ENCODE measurements at regions not wholly inside any gene's neighbourhood (a gene's known extent, or its start where the extent isn't known, plus 50 kb on each side); places are given as distances from the start of the nearest gene placed in this dataset.

DNA sequence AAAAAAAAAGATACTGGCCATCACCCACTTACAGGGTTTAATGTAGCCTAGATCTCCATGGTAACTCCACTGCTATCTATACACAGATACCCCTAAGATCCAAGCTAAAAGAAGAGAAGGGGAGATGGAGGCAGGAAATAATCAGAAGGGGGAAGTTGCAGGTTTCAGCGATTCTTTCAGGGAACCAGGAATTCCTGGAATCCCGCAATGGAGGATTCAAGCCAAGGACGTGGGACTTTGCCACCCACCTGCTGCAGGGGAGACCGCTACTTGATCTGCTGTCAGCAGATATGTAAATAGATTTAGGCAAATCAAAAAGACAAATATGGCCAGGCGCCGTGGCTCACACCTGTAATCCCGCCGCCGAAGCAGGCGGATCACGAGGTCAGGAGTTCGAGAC lies 121.1 kb downstream of the AIPL1 start (continued):
- TF ChIP-seq ZNF121 (CRISPR knock-in tag; IDR thresholded peaks at IDR 0.05) = no peak
- TF ChIP-seq ZNF219 (CRISPR knock-in tag; IDR thresholded peaks at IDR 0.05; ENCODE audit: borderline replicate concordance) = no peak
- TF ChIP-seq SMAD4 (CRISPR knock-in tag; IDR thresholded peaks at IDR 0.05) = no peak
- TF ChIP-seq, protein P1, sequence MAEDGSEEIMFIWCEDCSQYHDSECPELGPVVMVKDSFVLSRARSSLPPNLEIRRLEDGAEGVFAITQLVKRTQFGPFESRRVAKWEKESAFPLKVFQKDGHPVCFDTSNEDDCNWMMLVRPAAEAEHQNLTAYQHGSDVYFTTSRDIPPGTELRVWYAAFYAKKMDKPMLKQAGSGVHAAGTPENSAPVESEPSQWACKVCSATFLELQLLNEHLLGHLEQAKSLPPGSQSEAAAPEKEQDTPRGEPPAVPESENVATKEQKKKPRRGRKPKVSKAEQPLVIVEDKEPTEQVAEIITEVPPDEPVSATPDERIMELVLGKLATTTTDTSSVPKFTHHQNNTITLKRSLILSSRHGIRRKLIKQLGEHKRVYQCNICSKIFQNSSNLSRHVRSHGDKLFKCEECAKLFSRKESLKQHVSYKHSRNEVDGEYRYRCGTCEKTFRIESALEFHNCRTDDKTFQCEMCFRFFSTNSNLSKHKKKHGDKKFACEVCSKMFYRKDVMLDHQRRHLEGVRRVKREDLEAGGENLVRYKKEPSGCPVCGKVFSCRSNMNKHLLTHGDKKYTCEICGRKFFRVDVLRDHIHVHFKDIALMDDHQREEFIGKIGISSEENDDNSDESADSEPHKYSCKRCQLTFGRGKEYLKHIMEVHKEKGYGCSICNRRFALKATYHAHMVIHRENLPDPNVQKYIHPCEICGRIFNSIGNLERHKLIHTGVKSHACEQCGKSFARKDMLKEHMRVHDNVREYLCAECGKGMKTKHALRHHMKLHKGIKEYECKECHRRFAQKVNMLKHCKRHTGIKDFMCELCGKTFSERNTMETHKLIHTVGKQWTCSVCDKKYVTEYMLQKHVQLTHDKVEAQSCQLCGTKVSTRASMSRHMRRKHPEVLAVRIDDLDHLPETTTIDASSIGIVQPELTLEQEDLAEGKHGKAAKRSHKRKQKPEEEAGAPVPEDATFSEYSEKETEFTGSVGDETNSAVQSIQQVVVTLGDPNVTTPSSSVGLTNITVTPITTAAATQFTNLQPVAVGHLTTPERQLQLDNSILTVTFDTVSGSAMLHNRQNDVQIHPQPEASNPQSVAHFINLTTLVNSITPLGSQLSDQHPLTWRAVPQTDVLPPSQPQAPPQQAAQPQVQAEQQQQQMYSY (CRISPR knock-in tag; IDR thresholded peaks at IDR 0.05) = no peak
- TF ChIP-seq ZNF416 (CRISPR knock-in tag; IDR thresholded peaks at IDR 0.05) = no peak

DNA sequence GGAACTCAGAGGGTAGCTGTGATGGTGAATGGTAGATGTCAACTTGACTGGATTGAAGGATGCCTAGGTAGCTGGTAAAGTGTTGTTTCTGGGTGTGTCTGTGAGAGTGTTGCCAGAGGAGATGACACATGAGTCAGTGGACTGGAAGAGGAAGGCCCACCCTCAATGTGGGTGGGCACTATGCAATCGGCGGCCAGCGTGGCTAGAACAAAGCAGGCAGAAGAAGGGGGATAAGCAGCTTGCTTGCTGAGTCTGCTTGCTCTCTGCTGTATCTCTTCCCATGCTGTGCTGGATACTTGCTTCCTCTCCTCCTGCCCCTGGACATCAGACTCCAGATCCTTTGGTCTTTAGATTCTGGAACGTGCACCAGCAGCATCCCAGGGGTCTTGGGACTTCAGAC lies 128.1 kb downstream of the AIPL1 start:
- ChIA-PET CTCF (interaction anchor here (1.9 kb wide), 1 partner anchor 129 kb away, joined by 10 read pairs; no protein-coding TSS in a partner anchor), POLR2A (no interaction called here)
- Mint-ChIP-seq H3K4me3 (no peak overlapping the region), H3K27me3 (ENCODE audit: low read depth) (no peaks in the 10 kb centered on the region), H3K36me3 (no peaks in the 10 kb centered on the region), H3K4me1 (peaks cover 4% of the 10 kb centered on the region), H3K9me3 (no peaks in the 10 kb centered on the region), H3K27ac (no peak overlapping the region)
- TF ChIP-seq, protein P2, sequence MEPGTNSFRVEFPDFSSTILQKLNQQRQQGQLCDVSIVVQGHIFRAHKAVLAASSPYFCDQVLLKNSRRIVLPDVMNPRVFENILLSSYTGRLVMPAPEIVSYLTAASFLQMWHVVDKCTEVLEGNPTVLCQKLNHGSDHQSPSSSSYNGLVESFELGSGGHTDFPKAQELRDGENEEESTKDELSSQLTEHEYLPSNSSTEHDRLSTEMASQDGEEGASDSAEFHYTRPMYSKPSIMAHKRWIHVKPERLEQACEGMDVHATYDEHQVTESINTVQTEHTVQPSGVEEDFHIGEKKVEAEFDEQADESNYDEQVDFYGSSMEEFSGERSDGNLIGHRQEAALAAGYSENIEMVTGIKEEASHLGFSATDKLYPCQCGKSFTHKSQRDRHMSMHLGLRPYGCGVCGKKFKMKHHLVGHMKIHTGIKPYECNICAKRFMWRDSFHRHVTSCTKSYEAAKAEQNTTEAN (CRISPR knock-in tag; IDR thresholded peaks at IDR 0.05) = no peak
- TF ChIP-seq FOXK1 (CRISPR knock-in tag; IDR thresholded peaks at IDR 0.05) (no peak), CREB1 (CRISPR knock-in tag; IDR thresholded peaks at IDR 0.05) (no peak), ZNF219 (CRISPR knock-in tag; IDR thresholded peaks at IDR 0.05; ENCODE audit: borderline replicate concordance) (no peak), ZNF423 (CRISPR knock-in tag; IDR thresholded peaks at IDR 0.05) (no peak), ZNF263 (CRISPR knock-in tag; IDR thresholded peaks at IDR 0.05; ENCODE audit: low read depth) (no peak), ZNF396 (CRISPR knock-in tag; IDR thresholded peaks at IDR 0.05; ENCODE audit: borderline replicate concordance) (no peak), ESRRA (CRISPR knock-in tag; IDR thresholded peaks at IDR 0.05; ENCODE audit: borderline replicate concordance) (no peak), TP53 (CRISPR knock-in tag; IDR thresholded peaks at IDR 0.05) (no peak), NR2C2 (CRISPR knock-in tag; IDR thresholded peaks at IDR 0.05) (no peak), SOX15 (CRISPR knock-in tag; IDR thresholded peaks at IDR 0.05) (no peak)
- TF ChIP-seq, protein P3, sequence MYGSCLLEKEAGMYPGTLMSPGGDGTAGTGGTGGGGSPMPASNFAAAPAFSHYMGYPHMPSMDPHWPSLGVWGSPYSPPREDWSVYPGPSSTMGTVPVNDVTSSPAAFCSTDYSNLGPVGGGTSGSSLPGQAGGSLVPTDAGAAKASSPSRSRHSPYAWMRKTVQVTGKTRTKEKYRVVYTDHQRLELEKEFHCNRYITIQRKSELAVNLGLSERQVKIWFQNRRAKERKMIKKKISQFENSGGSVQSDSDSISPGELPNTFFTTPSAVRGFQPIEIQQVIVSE (CRISPR knock-in tag; IDR thresholded peaks at IDR 0.05; ENCODE audit: borderline replicate concordance) = no peak
- TF ChIP-seq, protein P4, sequence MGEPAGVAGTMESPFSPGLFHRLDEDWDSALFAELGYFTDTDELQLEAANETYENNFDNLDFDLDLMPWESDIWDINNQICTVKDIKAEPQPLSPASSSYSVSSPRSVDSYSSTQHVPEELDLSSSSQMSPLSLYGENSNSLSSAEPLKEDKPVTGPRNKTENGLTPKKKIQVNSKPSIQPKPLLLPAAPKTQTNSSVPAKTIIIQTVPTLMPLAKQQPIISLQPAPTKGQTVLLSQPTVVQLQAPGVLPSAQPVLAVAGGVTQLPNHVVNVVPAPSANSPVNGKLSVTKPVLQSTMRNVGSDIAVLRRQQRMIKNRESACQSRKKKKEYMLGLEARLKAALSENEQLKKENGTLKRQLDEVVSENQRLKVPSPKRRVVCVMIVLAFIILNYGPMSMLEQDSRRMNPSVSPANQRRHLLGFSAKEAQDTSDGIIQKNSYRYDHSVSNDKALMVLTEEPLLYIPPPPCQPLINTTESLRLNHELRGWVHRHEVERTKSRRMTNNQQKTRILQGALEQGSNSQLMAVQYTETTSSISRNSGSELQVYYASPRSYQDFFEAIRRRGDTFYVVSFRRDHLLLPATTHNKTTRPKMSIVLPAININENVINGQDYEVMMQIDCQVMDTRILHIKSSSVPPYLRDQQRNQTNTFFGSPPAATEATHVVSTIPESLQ (CRISPR knock-in tag; IDR thresholded peaks at IDR 0.05) = no peak
- TF ChIP-seq, protein P1 (CRISPR knock-in tag; IDR thresholded peaks at IDR 0.05) = no peak
- TF ChIP-seq, protein P5, sequence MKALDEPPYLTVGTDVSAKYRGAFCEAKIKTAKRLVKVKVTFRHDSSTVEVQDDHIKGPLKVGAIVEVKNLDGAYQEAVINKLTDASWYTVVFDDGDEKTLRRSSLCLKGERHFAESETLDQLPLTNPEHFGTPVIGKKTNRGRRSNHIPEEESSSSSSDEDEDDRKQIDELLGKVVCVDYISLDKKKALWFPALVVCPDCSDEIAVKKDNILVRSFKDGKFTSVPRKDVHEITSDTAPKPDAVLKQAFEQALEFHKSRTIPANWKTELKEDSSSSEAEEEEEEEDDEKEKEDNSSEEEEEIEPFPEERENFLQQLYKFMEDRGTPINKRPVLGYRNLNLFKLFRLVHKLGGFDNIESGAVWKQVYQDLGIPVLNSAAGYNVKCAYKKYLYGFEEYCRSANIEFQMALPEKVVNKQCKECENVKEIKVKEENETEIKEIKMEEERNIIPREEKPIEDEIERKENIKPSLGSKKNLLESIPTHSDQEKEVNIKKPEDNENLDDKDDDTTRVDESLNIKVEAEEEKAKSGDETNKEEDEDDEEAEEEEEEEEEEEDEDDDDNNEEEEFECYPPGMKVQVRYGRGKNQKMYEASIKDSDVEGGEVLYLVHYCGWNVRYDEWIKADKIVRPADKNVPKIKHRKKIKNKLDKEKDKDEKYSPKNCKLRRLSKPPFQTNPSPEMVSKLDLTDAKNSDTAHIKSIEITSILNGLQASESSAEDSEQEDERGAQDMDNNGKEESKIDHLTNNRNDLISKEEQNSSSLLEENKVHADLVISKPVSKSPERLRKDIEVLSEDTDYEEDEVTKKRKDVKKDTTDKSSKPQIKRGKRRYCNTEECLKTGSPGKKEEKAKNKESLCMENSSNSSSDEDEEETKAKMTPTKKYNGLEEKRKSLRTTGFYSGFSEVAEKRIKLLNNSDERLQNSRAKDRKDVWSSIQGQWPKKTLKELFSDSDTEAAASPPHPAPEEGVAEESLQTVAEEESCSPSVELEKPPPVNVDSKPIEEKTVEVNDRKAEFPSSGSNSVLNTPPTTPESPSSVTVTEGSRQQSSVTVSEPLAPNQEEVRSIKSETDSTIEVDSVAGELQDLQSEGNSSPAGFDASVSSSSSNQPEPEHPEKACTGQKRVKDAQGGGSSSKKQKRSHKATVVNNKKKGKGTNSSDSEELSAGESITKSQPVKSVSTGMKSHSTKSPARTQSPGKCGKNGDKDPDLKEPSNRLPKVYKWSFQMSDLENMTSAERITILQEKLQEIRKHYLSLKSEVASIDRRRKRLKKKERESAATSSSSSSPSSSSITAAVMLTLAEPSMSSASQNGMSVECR (CRISPR knock-in tag; IDR thresholded peaks at IDR 0.05; ENCODE audit: borderline replicate concordance) = no peak
- ATAC-seq (no peak), DNase-seq (ENCODE audit: low spot score) (no peak)
